Spleen (tissue), 11 donors: ENCODE measurements at regions not wholly inside any gene's neighbourhood (a gene's known extent, or its start where the extent isn't known, plus 50 kb on each side); places are given as distances from the start of the nearest gene placed in this dataset.

Experiments used
- DNase-seq: peaks from one replicate; pipeline ENCODE4 v3.0.0-alpha.2; 2020
- H3K27ac ChIP-seq, 8 donors: fragments of 200-600 bp; sonication (generic) in 7 of 8; 1 replicate in 4 of 8; 2 replicates in 4 of 8; pipeline versions ENCODE4 v1.5.0 to v1.8.0; 2016 to 2021; ENCODE audit warnings: inconsistent platforms in 4 of 8, mild to moderate bottlenecking in 4 of 8, moderate library complexity in 1 of 8
- H3K27me3 ChIP-seq, 7 donors: fragments of 200-600 bp; sonication (generic) in 6 of 7; replicated peaks in 1 of 7; 1 replicate in 4 of 7; 2 replicates in 3 of 7; pipeline versions ENCODE4 v1.5.0 to v1.8.0; 2016 to 2021; ENCODE audit warnings: inconsistent platforms in 3 of 7, mild to moderate bottlenecking in 1 of 7
- H3K36me3 ChIP-seq, 6 donors: fragments of 200-600 bp; sonication (generic) in 5 of 6; 1 replicate in 4 of 6; 2 replicates in 2 of 6; pipeline versions ENCODE4 v1.5.0 to v1.8.0; 2016 to 2021; ENCODE audit warnings: inconsistent platforms in 2 of 6
- H3K4me1 ChIP-seq, 6 donors: fragments of 200-600 bp; sonication (generic) in 5 of 6; 1 replicate in 3 of 6; 2 replicates in 3 of 6; pipeline versions ENCODE4 v1.5.0 to v1.8.0; 2016 to 2021; ENCODE audit warnings: inconsistent platforms in 3 of 6
- H3K4me3 ChIP-seq, 8 donors: fragments of 200-600 bp; sonication (generic) in 7 of 8; 1 replicate in 4 of 8; 2 replicates in 4 of 8; pipeline versions ENCODE4 v1.5.0 to v1.8.0; 2016 to 2021; ENCODE audit warnings: inconsistent platforms in 4 of 8, mild to moderate bottlenecking in 4 of 8, moderate library complexity in 2 of 8
- H3K9me3 ChIP-seq, 8 donors: fragments of 200-600 bp; sonication (generic) in 7 of 8; 1 replicate in 4 of 8; 2 replicates in 4 of 8; pipeline versions ENCODE4 v1.5.0 to v1.8.0; 2016 to 2021; ENCODE audit warnings: inconsistent platforms in 4 of 8
- POLR2A ChIP-seq, 3 donors: fragments of 450-650 bp; IDR thresholded peaks; one replicate each; pipeline ENCODE4 v1.5.1; 2017; ENCODE audit warnings: antibody characterized with exemption in 3 of 3, mild to moderate bottlenecking in 1 of 3
- POLR2AphosphoS5 ChIP-seq, 3 donors: sonication (generic); formaldehyde crosslinking; IDR thresholded peaks; one replicate each; pipeline ENCODE4 v1.5.1; 2017; ENCODE audit warnings: antibody characterized with exemption in 3 of 3
- WGBS, 5 donors: extraction: QIAGEN DNeasy Blood & Tissue Kit in 3 of 5; methylation state at CpG; one replicate each; pipeline versions ENCODE4 v1.1.5 to v1.1.7; 2013 to 2018; 5-methylcytosine and 5-hydroxymethylcytosine counted together
- intact Hi-C: fragments of 100-400 bp; cut with DNase I; formaldehyde crosslinking; loops from one replicate; pipeline ENCODE4 v1.15.0; 2023; ENCODE audit warnings: low total_unique reads
- TF ChIP-seq, protein P1 (sequence below), 11 experiments: fragments of 200-600 bp in 7 of 11; fragments of 450-650 bp in 4 of 11; sonication (generic) in 4 of 11; IDR thresholded peaks in 8 of 11; conservative IDR thresholded peaks in 3 of 11; 1 replicate in 7 of 11; 2 replicates in 4 of 11; pipeline versions ENCODE4 v1.4.0 to v1.8.0; 2016 to 2021; ENCODE audit warnings: antibody characterized with exemption in 11 of 11, inconsistent platforms in 4 of 11, mild to moderate bottlenecking in 1 of 11
- donor health status: healthy with polysubstance abuse.
- donor health status: DM: no; HTN: no; CAD: no; lungs with moderate emphysema.
- donor health status: DM: no; HTN: no; CAD: no.
- donor health status: Bipolar disorder and iron deficiency.
- donor health status: healthy.
- donor health status: DM: no; HTN: no; CAD: no.
- donor health status: DM: yes; HTN: yes; CAD: no.

- H3K4me1 ChIP-seq, result no peaks in the 10 kb centered on the region
- DNase-seq, result no peak
- H3K27me3 ChIP-seq, result no peaks in the 10 kb centered on the region
- intact Hi-C loops, result no loop called here
- no peak overlapping the region for H3K27ac ChIP-seq
- TF ChIP-seq POLR2A (IDR thresholded peaks at IDR 0.05), result no peak
- TF ChIP-seq, protein P1, sequence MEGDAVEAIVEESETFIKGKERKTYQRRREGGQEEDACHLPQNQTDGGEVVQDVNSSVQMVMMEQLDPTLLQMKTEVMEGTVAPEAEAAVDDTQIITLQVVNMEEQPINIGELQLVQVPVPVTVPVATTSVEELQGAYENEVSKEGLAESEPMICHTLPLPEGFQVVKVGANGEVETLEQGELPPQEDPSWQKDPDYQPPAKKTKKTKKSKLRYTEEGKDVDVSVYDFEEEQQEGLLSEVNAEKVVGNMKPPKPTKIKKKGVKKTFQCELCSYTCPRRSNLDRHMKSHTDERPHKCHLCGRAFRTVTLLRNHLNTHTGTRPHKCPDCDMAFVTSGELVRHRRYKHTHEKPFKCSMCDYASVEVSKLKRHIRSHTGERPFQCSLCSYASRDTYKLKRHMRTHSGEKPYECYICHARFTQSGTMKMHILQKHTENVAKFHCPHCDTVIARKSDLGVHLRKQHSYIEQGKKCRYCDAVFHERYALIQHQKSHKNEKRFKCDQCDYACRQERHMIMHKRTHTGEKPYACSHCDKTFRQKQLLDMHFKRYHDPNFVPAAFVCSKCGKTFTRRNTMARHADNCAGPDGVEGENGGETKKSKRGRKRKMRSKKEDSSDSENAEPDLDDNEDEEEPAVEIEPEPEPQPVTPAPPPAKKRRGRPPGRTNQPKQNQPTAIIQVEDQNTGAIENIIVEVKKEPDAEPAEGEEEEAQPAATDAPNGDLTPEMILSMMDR (IDR thresholded peaks at IDR 0.05 in 8 of 11, conservative IDR thresholded peaks at IDR 0.05 in 3 of 11), result no peak
- TF ChIP-seq POLR2AphosphoS5 (IDR thresholded peaks at IDR 0.05), result no peak
- no peak overlapping the region for H3K4me3 ChIP-seq
- H3K36me3 ChIP-seq, result no peaks in the 10 kb centered on the region
- WGBS, 5 donors, result 57 to 73% (median 61%) methylated on average over 2 of the region's 2 CpGs
- peaks cover 0 to 14% (median 1%) of the 10 kb centered on the region in 8 donors for H3K9me3 ChIP-seq
Observed at GRCh38 chr14:83828406-83828805, 1701.5 kb upstream of the FLRT2 start.

- H3K4me1 ChIP-seq, result no peaks in the 10 kb centered on the region
- WGBS, 5 donors, result 67 to 86% (median 79%) methylated on average over 2 of the region's 2 CpGs
- no peaks in the 10 kb centered on the region for H3K36me3 ChIP-seq
- intact Hi-C loops, result no loop called here
- H3K4me3 ChIP-seq, result no peak overlapping the region
- peaks cover 0 to 23% (median 2%) of the 10 kb centered on the region in 8 donors for H3K9me3 ChIP-seq
- H3K27me3 ChIP-seq, result no peaks in the 10 kb centered on the region
- no peak for TF ChIP-seq POLR2A (IDR thresholded peaks at IDR 0.05)
- TF ChIP-seq, protein P1 (IDR thresholded peaks at IDR 0.05 in 8 of 11, conservative IDR thresholded peaks at IDR 0.05 in 3 of 11), result no peak
- TF ChIP-seq POLR2AphosphoS5 (IDR thresholded peaks at IDR 0.05), result no peak
- no peak overlapping the region for H3K27ac ChIP-seq
- DNase-seq, result no peak
Observed at GRCh38 chr14:83830316-83830715, 1699.6 kb upstream of the FLRT2 start.

GRCh38 chr14:83838226-83838625 is 1691.7 kb upstream of the FLRT2 start:
- Histone ChIP-seq H3K27me3 (no peaks in the 10 kb centered on the region), H3K9me3 (peaks cover 0 to 10% (median 0%) of the 10 kb centered on the region in 8 donors), H3K36me3 (no peaks in the 10 kb centered on the region), H3K4me3 (no peak overlapping the region), H3K27ac (no peak overlapping the region), H3K4me1 (no peaks in the 10 kb centered on the region)
- intact Hi-C loops, result no loop called here
- no peak for DNase-seq
- 82 to 92% (median 87%) methylated on average over 3 of the region's 3 CpGs for WGBS, 5 donors
- TF ChIP-seq POLR2A (IDR thresholded peaks at IDR 0.05), result no peak
- TF ChIP-seq, protein P1 (IDR thresholded peaks at IDR 0.05 in 8 of 11, conservative IDR thresholded peaks at IDR 0.05 in 3 of 11), result no peak
- TF ChIP-seq POLR2AphosphoS5 (IDR thresholded peaks at IDR 0.05), result no peak

DNA sequence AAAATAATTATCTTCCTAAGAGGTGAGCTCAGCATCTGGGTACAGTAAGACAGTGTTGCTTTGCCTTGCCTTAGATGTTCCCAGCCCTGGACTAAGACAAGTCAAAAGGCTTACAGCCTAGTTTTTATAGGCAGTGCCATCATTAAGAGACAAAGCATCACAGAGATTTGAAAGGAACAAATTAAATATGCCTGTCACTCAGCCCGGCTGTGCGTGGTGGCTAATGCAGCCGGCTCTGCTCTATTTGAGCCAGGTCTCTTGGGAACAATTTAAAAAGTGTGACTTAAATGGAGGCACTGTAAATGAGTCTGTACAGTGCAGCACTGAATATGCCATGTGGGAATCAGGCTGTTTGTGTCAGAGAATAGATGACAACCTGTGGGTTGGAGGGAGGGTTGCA is 1687.4 kb upstream of the FLRT2 start:
- intact Hi-C loops, result no loop called here
- TF ChIP-seq POLR2AphosphoS5 (IDR thresholded peaks at IDR 0.05) (no peak), POLR2A (IDR thresholded peaks at IDR 0.05) (no peak)
- TF ChIP-seq, protein P1 (IDR thresholded peaks at IDR 0.05 in 8 of 11, conservative IDR thresholded peaks at IDR 0.05 in 3 of 11), result no peak
- H3K27ac ChIP-seq, result no peak overlapping the region
- H3K36me3 ChIP-seq, result no peaks in the 10 kb centered on the region
- DNase-seq, result no peak
- H3K9me3 ChIP-seq, result peaks cover 0 to 4% (median 0%) of the 10 kb centered on the region in 8 donors
- no peak overlapping the region for H3K4me3 ChIP-seq
- WGBS, 5 donors, result 74 to 89% (median 84%) methylated on average over 3 of the region's 3 CpGs
- no peaks in the 10 kb centered on the region for H3K4me1 ChIP-seq
- H3K27me3 ChIP-seq, result no peaks in the 10 kb centered on the region
